Neural crest cell (in vitro differentiated cells): ENCODE measurements at regions not wholly inside any gene's neighbourhood (a gene's known extent, or its start where the extent isn't known, plus 50 kb on each side); places are given as distances from the start of the nearest gene placed in this dataset.

Experiments
- DNase-seq: peaks from one replicate; pipeline ENCODE4 v3.0.0; 2021; ENCODE audit warnings: low read depth, mixed read lengths, low spot score
- H3K27ac Mint-ChIP-seq: one replicate; pipeline ENCODE4 v1.8.0; 2021; ENCODE audit warnings: mild to moderate bottlenecking, mixed read lengths; ENCODE audit not compliant: unreplicated experiment
- H3K27me3 Mint-ChIP-seq: 2 replicates; pipeline ENCODE4 v1.8.0; 2021; ENCODE audit warnings: low read depth, mild to moderate bottlenecking, mixed read lengths
- H3K36me3 Mint-ChIP-seq: 2 replicates; pipeline ENCODE4 v1.8.0; 2021; ENCODE audit warnings: low read depth, mild to moderate bottlenecking, mixed read lengths
- H3K4me1 Mint-ChIP-seq: 2 replicates; pipeline ENCODE4 v1.8.0; 2021; ENCODE audit warnings: mixed read lengths
- H3K4me3 Mint-ChIP-seq: one replicate; pipeline ENCODE4 v1.8.0; 2021; ENCODE audit warnings: mild to moderate bottlenecking, mixed read lengths
- H3K9me3 Mint-ChIP-seq: 2 replicates; pipeline ENCODE4 v1.8.0; 2021; ENCODE audit warnings: mixed read lengths
- TF ChIP-seq, protein P1 (sequence below): fragments of 200-600 bp; sonication (generic); conservative IDR thresholded peaks from 2 replicates; pipeline ENCODE4 v1.5.0; 2021; ENCODE audit warnings: antibody characterized with exemption, mild to moderate bottlenecking

DNA sequence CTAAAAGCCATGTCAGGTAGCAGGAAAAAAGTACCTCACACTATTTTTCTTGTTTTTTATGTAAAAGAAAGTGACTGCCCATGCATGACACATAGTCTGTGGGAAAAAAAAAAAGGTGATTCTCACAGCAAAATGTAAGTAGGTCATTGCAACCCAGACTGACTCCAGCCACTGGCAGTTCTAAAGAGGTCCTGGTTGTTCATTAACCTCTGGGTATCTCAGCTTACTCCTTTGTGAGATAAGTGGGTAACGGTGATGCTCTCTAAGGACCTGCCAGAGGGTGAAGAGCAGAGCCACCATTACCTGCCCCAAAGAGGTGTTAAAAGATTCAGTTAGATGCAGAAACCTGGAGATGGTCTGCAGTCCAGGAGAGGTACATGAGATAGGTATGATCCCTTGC, 531.9 kb downstream of the GRIN2A start:
- Mint-ChIP-seq H3K27me3 (peaks cover 15% of the 10 kb centered on the region), H3K27ac (no peak overlapping the region), H3K4me3 (no peak overlapping the region), H3K4me1 (no peaks in the 10 kb centered on the region), H3K9me3 (no peaks in the 10 kb centered on the region), H3K36me3 (no peaks in the 10 kb centered on the region)
- TF ChIP-seq, protein P1, sequence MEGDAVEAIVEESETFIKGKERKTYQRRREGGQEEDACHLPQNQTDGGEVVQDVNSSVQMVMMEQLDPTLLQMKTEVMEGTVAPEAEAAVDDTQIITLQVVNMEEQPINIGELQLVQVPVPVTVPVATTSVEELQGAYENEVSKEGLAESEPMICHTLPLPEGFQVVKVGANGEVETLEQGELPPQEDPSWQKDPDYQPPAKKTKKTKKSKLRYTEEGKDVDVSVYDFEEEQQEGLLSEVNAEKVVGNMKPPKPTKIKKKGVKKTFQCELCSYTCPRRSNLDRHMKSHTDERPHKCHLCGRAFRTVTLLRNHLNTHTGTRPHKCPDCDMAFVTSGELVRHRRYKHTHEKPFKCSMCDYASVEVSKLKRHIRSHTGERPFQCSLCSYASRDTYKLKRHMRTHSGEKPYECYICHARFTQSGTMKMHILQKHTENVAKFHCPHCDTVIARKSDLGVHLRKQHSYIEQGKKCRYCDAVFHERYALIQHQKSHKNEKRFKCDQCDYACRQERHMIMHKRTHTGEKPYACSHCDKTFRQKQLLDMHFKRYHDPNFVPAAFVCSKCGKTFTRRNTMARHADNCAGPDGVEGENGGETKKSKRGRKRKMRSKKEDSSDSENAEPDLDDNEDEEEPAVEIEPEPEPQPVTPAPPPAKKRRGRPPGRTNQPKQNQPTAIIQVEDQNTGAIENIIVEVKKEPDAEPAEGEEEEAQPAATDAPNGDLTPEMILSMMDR = no peak
- no peak for DNase-seq

DNA sequence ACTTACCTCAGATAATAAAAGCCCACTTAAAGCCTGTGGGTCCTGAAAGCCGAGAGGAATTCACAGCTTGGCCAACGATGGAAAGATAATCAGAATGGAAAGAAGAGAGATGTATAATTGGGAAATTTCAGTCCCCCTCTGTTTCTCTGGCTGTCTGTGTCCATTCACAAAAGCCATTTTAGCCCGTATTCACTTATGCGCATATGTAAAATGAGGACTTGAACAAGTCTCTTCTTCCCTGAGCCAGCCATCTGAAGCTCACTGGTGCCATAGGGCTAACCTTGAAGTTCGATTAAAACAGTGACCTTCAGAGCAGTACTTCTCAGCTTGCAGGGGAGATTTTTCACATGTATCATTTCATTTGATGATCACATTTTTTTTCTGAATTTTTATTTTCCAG, 527.2 kb downstream of the GRIN2A start:
- Mint-ChIP-seq H3K27ac (no peak overlapping the region), H3K9me3 (no peaks in the 10 kb centered on the region), H3K27me3 (peaks cover 12% of the 10 kb centered on the region), H3K4me3 (no peak overlapping the region), H3K4me1 (no peaks in the 10 kb centered on the region), H3K36me3 (no peaks in the 10 kb centered on the region)
- TF ChIP-seq, protein P1 = no peak
- no peak for DNase-seq

DNA sequence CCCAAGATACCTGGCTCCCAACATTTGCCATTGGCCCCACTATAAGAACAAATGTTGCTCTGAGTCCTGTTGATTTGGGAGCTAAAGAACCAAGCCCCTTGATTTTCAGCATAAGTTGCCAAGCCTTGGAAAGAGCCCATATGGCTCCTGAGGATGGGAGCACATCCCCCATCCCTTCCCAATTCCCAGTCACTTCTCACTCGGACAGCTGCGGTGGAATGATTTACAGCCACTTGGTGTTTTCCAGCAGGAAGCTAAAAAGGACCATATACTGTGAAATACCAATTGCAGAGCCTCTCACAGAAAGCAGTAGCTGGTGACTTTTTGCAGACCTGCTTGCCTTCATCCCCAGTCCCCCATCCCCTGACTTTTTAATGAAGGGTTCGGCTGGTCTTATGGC, 524.6 kb downstream of the GRIN2A start:
- Mint-ChIP-seq H3K9me3 (no peaks in the 10 kb centered on the region), H3K36me3 (no peaks in the 10 kb centered on the region), H3K4me3 (no peak overlapping the region), H3K27me3 (peaks cover 12% of the 10 kb centered on the region), H3K27ac (no peak overlapping the region), H3K4me1 (no peaks in the 10 kb centered on the region)
- no peak for DNase-seq
- TF ChIP-seq, protein P1 = no peak

DNA sequence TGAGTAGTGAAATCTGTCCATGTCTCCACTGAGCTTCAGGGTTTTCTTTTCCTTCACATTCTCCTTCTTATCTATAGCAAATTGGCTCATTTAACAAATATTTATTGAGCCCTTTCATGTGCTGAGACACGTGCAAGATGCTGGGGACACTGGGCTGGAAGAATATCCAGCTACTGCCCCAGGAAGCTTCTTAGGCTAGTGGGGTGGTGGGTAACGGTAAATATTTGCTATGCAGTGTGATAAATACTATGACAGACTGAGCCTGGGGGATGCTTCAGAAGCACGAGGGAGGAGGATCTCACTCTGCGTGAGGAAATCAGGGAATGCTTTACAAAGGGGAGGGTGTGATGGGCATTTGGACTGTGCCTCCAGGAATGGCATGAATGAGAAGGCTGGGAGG, 524.1 kb downstream of the GRIN2A start:
- H3K27me3 Mint-ChIP-seq = peaks cover 12% of the 10 kb centered on the region
- H3K4me1 Mint-ChIP-seq = no peaks in the 10 kb centered on the region
- no peaks in the 10 kb centered on the region for H3K36me3 Mint-ChIP-seq
- TF ChIP-seq, protein P1 = no peak
- no peak for DNase-seq
- H3K9me3 Mint-ChIP-seq = no peaks in the 10 kb centered on the region
- H3K27ac Mint-ChIP-seq = no peak overlapping the region
- no peak overlapping the region for H3K4me3 Mint-ChIP-seq

DNA sequence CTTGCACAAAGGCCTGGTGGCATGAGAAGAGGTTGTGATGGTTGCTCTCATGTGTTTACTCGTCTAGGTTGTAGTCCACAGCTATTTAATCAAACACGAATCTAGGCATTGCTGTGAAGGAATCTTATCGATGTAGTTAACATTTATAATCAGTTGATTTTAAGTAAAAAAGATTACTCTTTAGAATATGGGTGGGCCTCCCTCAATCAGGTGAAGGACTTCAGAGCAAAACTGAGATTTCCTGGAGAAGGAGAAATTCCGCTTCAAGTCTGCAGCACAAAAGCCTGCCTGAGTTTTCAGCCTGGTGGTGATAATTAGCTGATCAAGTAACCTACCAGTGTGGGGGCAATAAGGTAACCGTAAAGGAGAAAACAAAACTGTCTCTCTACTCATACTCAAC, 523.6 kb downstream of the GRIN2A start:
- TF ChIP-seq, protein P1 = no peak
- Mint-ChIP-seq H3K27me3 (peaks cover 9% of the 10 kb centered on the region), H3K4me1 (no peaks in the 10 kb centered on the region), H3K36me3 (no peaks in the 10 kb centered on the region), H3K4me3 (no peak overlapping the region), H3K9me3 (no peaks in the 10 kb centered on the region), H3K27ac (no peak overlapping the region)
- DNase-seq = no peak

DNA sequence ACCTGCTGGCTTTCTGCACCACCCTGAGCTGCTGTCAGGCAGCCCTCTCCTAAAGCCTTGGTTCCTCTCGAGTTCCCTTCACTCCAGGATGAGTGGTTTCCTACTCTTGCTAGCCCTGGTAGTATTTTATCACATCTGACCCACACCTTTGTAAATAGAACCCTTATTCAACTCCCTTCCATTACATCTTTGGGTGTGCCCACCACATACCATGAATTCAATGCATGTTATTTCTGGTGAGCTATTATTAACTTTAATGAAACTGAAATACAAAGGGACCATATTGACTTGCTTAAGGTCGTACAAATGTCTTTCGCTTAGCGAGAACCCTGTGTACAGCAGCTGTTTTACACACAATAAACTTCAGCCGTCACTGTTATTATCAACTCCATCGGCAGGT, 521.3 kb downstream of the GRIN2A start:
- Mint-ChIP-seq H3K27me3 (peaks cover 9% of the 10 kb centered on the region), H3K4me1 (no peaks in the 10 kb centered on the region), H3K27ac (no peak overlapping the region), H3K9me3 (no peaks in the 10 kb centered on the region), H3K36me3 (no peaks in the 10 kb centered on the region), H3K4me3 (no peak overlapping the region)
- DNase-seq = no peak
- TF ChIP-seq, protein P1 = no peak
